ENCODE measurements at regions not wholly inside any gene's neighbourhood (a gene's known extent, or its start where the extent isn't known, plus 50 kb on each side); places are given as distances from the start of the nearest gene placed in this dataset.

- no peak for TF ChIP-seq POLR2A (IDR thresholded peaks at IDR 0.05)
- no peak for TF ChIP-seq CTCF (IDR thresholded peaks at IDR 0.05)
- TF ChIP-seq POLR2AphosphoS5 (IDR thresholded peaks at IDR 0.05): no peak
These were observed 359.4 kb downstream of the HDGFL1 start for GRCh38 chr6:22928775-22929174.
